SK-N-SH (cell line): ENCODE measurements at regions not wholly inside any gene's neighbourhood (a gene's known extent, or its start where the extent isn't known, plus 50 kb on each side); places are given as distances from the start of the nearest gene placed in this dataset.

Experiments
- CTCF ChIA-PET: fragments of 300-600, 350-600 bp; formaldehyde crosslinking; extraction: SDS; loops from one replicate; lab custom pipeline; 2021; lab: Yijun Ruan, JAX
- POLR2A ChIA-PET: fragments of 350-600 bp; sonication (Branson Sonifier 250); formaldehyde crosslinking; extraction: SDS; loops from one replicate; lab custom pipeline; 2020; ENCODE audit warnings: antibody characterized with exemption, inconsistent platforms; lab: Yijun Ruan, JAX
- DNase-seq: peaks from one replicate; pipeline ENCODE4 v3.0.0; 2012
- H2AFZ ChIP-seq: fragments of 200-600 bp; sonication (generic); 2 replicates; pipeline ENCODE4 v1.8.1; 2016; ENCODE audit warnings: antibody characterized with exemption, mild to moderate bottlenecking, low read depth
- H3F3A ChIP-seq: fragments of 200-600 bp; sonication (generic); replicated peaks from 2 replicates; pipeline ENCODE3; 2016; ENCODE audit warnings: antibody characterized with exemption, mild to moderate bottlenecking; ENCODE audit not compliant: insufficient read depth
- H3K27ac ChIP-seq, 2 experiments: fragments of 200-500 bp in 1 of 2; fragments of 200-600 bp in 1 of 2; sonication (Bioruptor generic) in 1 of 2; sonication (generic), shearing (Covaris generic) in 1 of 2; 2 replicates each; pipeline versions ENCODE4 v1.5.1 to v1.6.1; 2014 to 2016; ENCODE audit warnings: low read depth in 2 of 2, inconsistent platforms in 1 of 2, low read length in 1 of 2, mild to moderate bottlenecking in 1 of 2, mixed read lengths in 1 of 2
- H3K27me3 ChIP-seq: fragments of 200-600 bp; sonication (generic), shearing (Covaris generic); 2 replicates; pipeline ENCODE4 v1.6.1; 2016; ENCODE audit warnings: mixed run types; ENCODE audit not compliant: insufficient read depth
- H3K36me3 ChIP-seq, 2 experiments: fragments of 200-500 bp in 1 of 2; fragments of 200-600 bp in 1 of 2; sonication (Bioruptor generic) in 1 of 2; sonication (generic) in 1 of 2; replicated peaks in 1 of 2; 2 replicates each; pipeline versions ENCODE3 to v1.5.1; 2014 to 2016; ENCODE audit warnings: low read length in 1 of 2, mild to moderate bottlenecking in 1 of 2; ENCODE audit not compliant: insufficient read depth in 2 of 2, control insufficient read depth in 1 of 2
- H3K4me1 ChIP-seq, 2 experiments: fragments of 200-500 bp in 1 of 2; fragments of 200-600 bp in 1 of 2; sonication (Bioruptor generic) in 1 of 2; sonication (generic), shearing (Covaris generic) in 1 of 2; 2 replicates each; pipeline versions ENCODE4 v1.5.1 to v1.6.1; 2014 to 2016; ENCODE audit warnings: low read depth in 1 of 2, low read length in 1 of 2, mixed run types in 1 of 2; ENCODE audit not compliant: insufficient read depth in 2 of 2, control insufficient read depth in 1 of 2
- H3K4me2 ChIP-seq: fragments of 200-600 bp; sonication (generic), shearing (Covaris generic); 2 replicates; pipeline ENCODE4 v1.6.1; 2017; ENCODE audit warnings: mixed run types
- H3K4me3 ChIP-seq, 2 experiments: fragments of 200-500 bp in 1 of 2; fragments of 200-600 bp in 1 of 2; sonication (Bioruptor generic) in 1 of 2; sonication (generic), shearing (Covaris generic) in 1 of 2; 2 replicates each; pipeline versions ENCODE4 v1.5.1 to v1.8.1; 2014 to 2016; ENCODE audit warnings: low read depth in 2 of 2, inconsistent platforms in 1 of 2, low read length in 1 of 2, mild to moderate bottlenecking in 1 of 2, mixed read lengths in 1 of 2, moderate library complexity in 1 of 2
- H3K79me2 ChIP-seq: fragments of 200-600 bp; sonication (generic); 2 replicates; pipeline ENCODE4 v1.8.1; 2017; ENCODE audit warnings: mild to moderate bottlenecking; ENCODE audit not compliant: insufficient read depth
- H3K9ac ChIP-seq: fragments of 200-600 bp; sonication (generic); 2 replicates; pipeline ENCODE4 v1.6.1; 2017; ENCODE audit warnings: mixed run types
- H3K9me2 ChIP-seq: fragments of 200-600 bp; sonication (generic); 2 replicates; pipeline ENCODE4 v1.6.1; 2017; ENCODE audit warnings: mixed run types
- H3K9me3 ChIP-seq: fragments of 200-600 bp; sonication (generic); 2 replicates; pipeline ENCODE4 v1.6.1; 2017; ENCODE audit warnings: mixed run types, mild to moderate bottlenecking, moderate library complexity
- H4K20me1 ChIP-seq: fragments of 200-600 bp; sonication (generic); 2 replicates; pipeline ENCODE4 v1.6.1; 2017; ENCODE audit warnings: mild to moderate bottlenecking, mixed run types; ENCODE audit not compliant: insufficient read depth
- EP300 ChIP-seq, 2 experiments: IDR thresholded peaks; 2 replicates each; pipeline versions ENCODE4 v1.4.0 to v1.6.1; 2012; ENCODE audit warnings: borderline replicate concordance in 1 of 2, low read depth in 1 of 2, low read length in 1 of 2
- FOXJ3 ChIP-seq: sonication (generic); formaldehyde crosslinking; IDR thresholded peaks from 2 replicates; pipeline ENCODE4 v1.5.1; 2020; ENCODE audit warnings: mild to moderate bottlenecking, missing genetic modification reagents
- GATA2 ChIP-seq: sonication (generic); formaldehyde crosslinking; IDR thresholded peaks from 2 replicates; pipeline ENCODE4 v1.5.0; 2020; ENCODE audit warnings: mild to moderate bottlenecking, missing genetic modification reagents
- MXI1 ChIP-seq: IDR thresholded peaks from 2 replicates; pipeline ENCODE4 v1.6.1; 2012; ENCODE audit warnings: mild to moderate bottlenecking, low read depth, low read length, improper control_type of control experiment
- POLR2AphosphoS5 ChIP-seq: IDR thresholded peaks from 2 replicates; pipeline ENCODE4 v1.6.1; 2012; ENCODE audit warnings: low read depth, low read length
- RAD21 ChIP-seq: IDR thresholded peaks from 2 replicates; pipeline ENCODE4 v1.6.1; 2012; ENCODE audit warnings: mild to moderate bottlenecking, low read length
- TEAD4 ChIP-seq: IDR thresholded peaks from 2 replicates; pipeline ENCODE4 v1.4.0; 2012; ENCODE audit warnings: mild to moderate bottlenecking, borderline replicate concordance; ENCODE audit not compliant: insufficient read depth
- WGBS: methylation state at CpG from one replicate; pipeline ENCODE4 v1.1.6; 2017; ENCODE audit warnings: low lambda C conversion rate; 5-methylcytosine and 5-hydroxymethylcytosine counted together
- TF ChIP-seq, protein P1 (sequence below): fragments of 150-350 bp; IDR thresholded peaks from 2 replicates; pipeline ENCODE4 v1.6.1; 2016; ENCODE audit warnings: mild to moderate bottlenecking, low read depth, low read length
- TF ChIP-seq, protein P2 (sequence below): IDR thresholded peaks from 2 replicates; pipeline ENCODE4 v1.6.1; 2012; ENCODE audit warnings: mild to moderate bottlenecking, low read depth, low read length, moderate library complexity

DNA sequence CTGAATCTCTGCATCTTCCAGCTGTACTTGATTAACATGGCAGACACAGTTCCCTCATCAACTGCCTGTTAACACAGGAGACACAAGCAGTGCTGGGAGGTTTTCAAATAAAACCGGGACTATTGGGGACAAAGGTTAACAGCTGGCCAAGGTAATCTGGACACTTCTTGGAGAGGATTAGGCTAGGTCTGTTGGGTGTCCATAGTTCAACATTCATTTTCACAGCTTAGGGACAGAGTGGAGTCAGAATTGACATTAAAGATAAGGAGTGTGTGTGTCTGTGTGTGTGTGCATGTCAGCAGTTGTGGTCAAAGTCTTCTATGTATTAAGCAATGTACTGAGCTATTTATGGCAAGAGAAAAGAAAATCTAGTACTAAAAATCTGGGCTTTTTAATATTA is 216.2 kb downstream of the MED10 start:
- Histone ChIP-seq H3K36me3 (no peaks in the 10 kb centered on the region), H3K9me3 (no peaks in the 10 kb centered on the region), H3K4me3 (no peak overlapping the region), H3K27ac (peak overlapping the region in 1 of 2 experiments; percentile 48; a peak in 2 of 4 replicates), H3K27me3 (no peaks in the 10 kb centered on the region), H3F3A (no peaks in the 10 kb centered on the region), H3K9ac (no peak overlapping the region), H4K20me1 (no peaks in the 10 kb centered on the region), H2AFZ (no peak overlapping the region), H3K4me1 (peaks cover 0 to 21% of the 10 kb centered on the region in 2 experiments; a peak in 2 of 4 replicates), H3K4me2 (no peak overlapping the region), H3K79me2 (no peaks in the 10 kb centered on the region), H3K9me2 (no peaks in the 10 kb centered on the region)
- DNase-seq = no peak
- WGBS = 0% methylated on average over 1 of the region's 1 CpG
- POLR2A ChIA-PET = no interaction called here
- TF ChIP-seq EP300 (IDR thresholded peaks at IDR 0.05; ENCODE audit: borderline replicate concordance in 1 of 2, low read depth in 1 of 2, low read length in 1 of 2) = peak in 1 of 2 experiments; percentile 49; a peak in 2 of 4 replicates
- no peak for TF ChIP-seq RAD21
- TF ChIP-seq GATA2 (CRISPR knock-in tag) = peak; percentile 32
- no peak for TF ChIP-seq MXI1
- CTCF ChIA-PET = interaction anchor here (0.9 to 1.2 kb wide), 3 partner anchors 9 to 666 kb away, joined by 3 to 4 read pairs (median 4); no protein-coding TSS in a partner anchor

- Histone ChIP-seq H3K27me3 (no peaks in the 10 kb centered on the region), H3K4me2 (no peak overlapping the region), H2AFZ (no peak overlapping the region), H3K9me3 (no peaks in the 10 kb centered on the region), H3K36me3 (no peaks in the 10 kb centered on the region), H3F3A (no peaks in the 10 kb centered on the region), H3K27ac (peak overlapping the region in 1 of 2 experiments; percentile 48; a peak in 2 of 4 replicates), H3K9me2 (no peaks in the 10 kb centered on the region), H3K4me1 (peaks cover 0 to 21% of the 10 kb centered on the region in 2 experiments; a peak in 2 of 4 replicates), H3K9ac (no peak overlapping the region), H3K79me2 (no peaks in the 10 kb centered on the region), H4K20me1 (no peaks in the 10 kb centered on the region), H3K4me3 (no peak overlapping the region)
- DNase-seq = no peak
- ChIA-PET POLR2A (no interaction called here), CTCF (no interaction called here)
- WGBS = 62% methylated on average over 8 of the region's 8 CpGs
- TF ChIP-seq, protein P1, sequence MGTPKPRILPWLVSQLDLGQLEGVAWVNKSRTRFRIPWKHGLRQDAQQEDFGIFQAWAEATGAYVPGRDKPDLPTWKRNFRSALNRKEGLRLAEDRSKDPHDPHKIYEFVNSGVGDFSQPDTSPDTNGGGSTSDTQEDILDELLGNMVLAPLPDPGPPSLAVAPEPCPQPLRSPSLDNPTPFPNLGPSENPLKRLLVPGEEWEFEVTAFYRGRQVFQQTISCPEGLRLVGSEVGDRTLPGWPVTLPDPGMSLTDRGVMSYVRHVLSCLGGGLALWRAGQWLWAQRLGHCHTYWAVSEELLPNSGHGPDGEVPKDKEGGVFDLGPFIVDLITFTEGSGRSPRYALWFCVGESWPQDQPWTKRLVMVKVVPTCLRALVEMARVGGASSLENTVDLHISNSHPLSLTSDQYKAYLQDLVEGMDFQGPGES = no peak
- no peak for TF ChIP-seq POLR2AphosphoS5
- TF ChIP-seq, protein P2, sequence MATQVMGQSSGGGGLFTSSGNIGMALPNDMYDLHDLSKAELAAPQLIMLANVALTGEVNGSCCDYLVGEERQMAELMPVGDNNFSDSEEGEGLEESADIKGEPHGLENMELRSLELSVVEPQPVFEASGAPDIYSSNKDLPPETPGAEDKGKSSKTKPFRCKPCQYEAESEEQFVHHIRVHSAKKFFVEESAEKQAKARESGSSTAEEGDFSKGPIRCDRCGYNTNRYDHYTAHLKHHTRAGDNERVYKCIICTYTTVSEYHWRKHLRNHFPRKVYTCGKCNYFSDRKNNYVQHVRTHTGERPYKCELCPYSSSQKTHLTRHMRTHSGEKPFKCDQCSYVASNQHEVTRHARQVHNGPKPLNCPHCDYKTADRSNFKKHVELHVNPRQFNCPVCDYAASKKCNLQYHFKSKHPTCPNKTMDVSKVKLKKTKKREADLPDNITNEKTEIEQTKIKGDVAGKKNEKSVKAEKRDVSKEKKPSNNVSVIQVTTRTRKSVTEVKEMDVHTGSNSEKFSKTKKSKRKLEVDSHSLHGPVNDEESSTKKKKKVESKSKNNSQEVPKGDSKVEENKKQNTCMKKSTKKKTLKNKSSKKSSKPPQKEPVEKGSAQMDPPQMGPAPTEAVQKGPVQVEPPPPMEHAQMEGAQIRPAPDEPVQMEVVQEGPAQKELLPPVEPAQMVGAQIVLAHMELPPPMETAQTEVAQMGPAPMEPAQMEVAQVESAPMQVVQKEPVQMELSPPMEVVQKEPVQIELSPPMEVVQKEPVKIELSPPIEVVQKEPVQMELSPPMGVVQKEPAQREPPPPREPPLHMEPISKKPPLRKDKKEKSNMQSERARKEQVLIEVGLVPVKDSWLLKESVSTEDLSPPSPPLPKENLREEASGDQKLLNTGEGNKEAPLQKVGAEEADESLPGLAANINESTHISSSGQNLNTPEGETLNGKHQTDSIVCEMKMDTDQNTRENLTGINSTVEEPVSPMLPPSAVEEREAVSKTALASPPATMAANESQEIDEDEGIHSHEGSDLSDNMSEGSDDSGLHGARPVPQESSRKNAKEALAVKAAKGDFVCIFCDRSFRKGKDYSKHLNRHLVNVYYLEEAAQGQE = no peak
- TF ChIP-seq TEAD4 = no peak
- TF ChIP-seq FOXJ3 (CRISPR knock-in tag) = no peak
These were observed 217.1 kb downstream of the MED10 start for GRCh38 chr5:6161257-6161656.
